HG02610 (cell line): ENCODE measurements at regions not wholly inside any gene's neighbourhood (a gene's known extent, or its start where the extent isn't known, plus 50 kb on each side); places are given as distances from the start of the nearest gene placed in this dataset.

Experiments
- ATAC-seq: cut with Tn5 transposase; IDR thresholded peaks from one replicate; pipeline ENCODE4 v1.9.1; 2021; ENCODE audit warnings: mild to moderate bottlenecking, moderate library complexity; ENCODE audit not compliant: unreplicated experiment

GRCh38 chr4:20626326-20627005 lies 73.8 kb upstream of the PACRGL start:
- no peak for ATAC-seq

- ATAC-seq = no peak
Measured at GRCh38 chr4:20627866-20628265, 72.4 kb upstream of the PACRGL start.

- peak; percentile 45 for ATAC-seq
Measured at GRCh38 chr4:20629186-20630106, 70.8 kb upstream of the PACRGL start.

- ATAC-seq = no peak
Measured at GRCh38 chr4:20638825-20639224, 61.4 kb upstream of the PACRGL start.

- ATAC-seq = no peak
Measured at GRCh38 chr4:20639346-20639745, 60.9 kb upstream of the PACRGL start.

GRCh38 chr4:20640989-20641388 lies 59.3 kb upstream of the PACRGL start:
- no peak for ATAC-seq

GRCh38 chr4:20641976-20642375 lies 58.3 kb upstream of the PACRGL start:
- ATAC-seq = no peak

- no peak for ATAC-seq
Measured at GRCh38 chr4:20643631-20644030, 56.6 kb upstream of the PACRGL start.

GRCh38 chr4:20645236-20645635 lies 55.0 kb upstream of the PACRGL start:
- no peak for ATAC-seq

GRCh38 chr4:20646287-20646686 lies 54.0 kb upstream of the PACRGL start:
- no peak for ATAC-seq
